Keratinocyte (primary cell): ENCODE measurements at regions not wholly inside any gene's neighbourhood (a gene's known extent, or its start where the extent isn't known, plus 50 kb on each side); places are given as distances from the start of the nearest gene placed in this dataset.
A peak's percentile ranks its signal among the peaks of the same experiment; 100 is the strongest.

Experiments
- DNase-seq: peaks from one replicate; pipeline ENCODE4 v3.0.0-alpha.2; 2011; ENCODE audit warnings: low read depth, missing footprints, low spot score
- FAIRE-seq: peaks from 2 replicates; lab custom pipeline; 2011; peaks lifted over from hg19 to GRCh38; lab: Jason Lieb, UNC
- H2AFZ ChIP-seq: 2 replicates; pipeline ENCODE4 v1.6.0; 2012; ENCODE audit warnings: low read length, control low read depth, inconsistent platforms; ENCODE audit not compliant: control insufficient read depth
- H3K27ac ChIP-seq: 2 replicates; pipeline ENCODE4 v1.5.1; 2011; ENCODE audit warnings: low read length; ENCODE audit not compliant: control insufficient read depth, insufficient read depth
- H3K27me3 ChIP-seq: 3 replicates; pipeline ENCODE4 v1.6.0; 2011; ENCODE audit warnings: low read length; ENCODE audit not compliant: control insufficient read depth, insufficient read depth; ENCODE audit errors: extremely low read depth
- H3K36me3 ChIP-seq, 2 experiments: 2 replicates in 1 of 2; 3 replicates in 1 of 2; pipeline ENCODE4 v1.5.1; 2011; ENCODE audit warnings: low read length in 2 of 2, mild to moderate bottlenecking in 1 of 2; ENCODE audit not compliant: control insufficient read depth in 2 of 2, insufficient read depth in 2 of 2; ENCODE audit errors: extremely low read depth in 1 of 2
- H3K4me1 ChIP-seq: 3 replicates; pipeline ENCODE4 v1.5.1; 2011; ENCODE audit warnings: low read length; ENCODE audit not compliant: control insufficient read depth, insufficient read depth; ENCODE audit errors: extremely low read depth
- H3K4me2 ChIP-seq: 3 replicates; pipeline ENCODE4 v1.6.0; 2011; ENCODE audit warnings: low read depth, low read length; ENCODE audit not compliant: control insufficient read depth, insufficient read depth; ENCODE audit errors: extremely low read depth
- H3K4me3 ChIP-seq, 3 experiments: fragments of 200-600 bp in 1 of 3; sonication (generic) in 1 of 3; 2 replicates in 2 of 3; 3 replicates in 1 of 3; pipeline ENCODE4 v1.5.1; 2011 to 2016; ENCODE audit warnings: low read length in 3 of 3, mild to moderate bottlenecking in 3 of 3, control low read depth in 2 of 3, inconsistent platforms in 1 of 3, low read depth in 1 of 3, mixed read lengths in 1 of 3, mixed run types in 1 of 3, moderate library complexity in 1 of 3; ENCODE audit not compliant: control insufficient read depth in 2 of 3, insufficient read depth in 2 of 3; ENCODE audit errors: extremely low read depth in 1 of 3
- H3K79me2 ChIP-seq: 2 replicates; pipeline ENCODE4 v1.6.0; 2012; ENCODE audit warnings: low read length; ENCODE audit not compliant: control insufficient read depth, insufficient read depth
- H3K9ac ChIP-seq: 3 replicates; pipeline ENCODE4 v1.6.0; 2011; ENCODE audit warnings: low read length; ENCODE audit not compliant: control insufficient read depth, insufficient read depth; ENCODE audit errors: extremely low read depth
- H3K9me1 ChIP-seq: 3 replicates; pipeline ENCODE4 v1.6.0; 2011; ENCODE audit warnings: low read length; ENCODE audit not compliant: control insufficient read depth, insufficient read depth; ENCODE audit errors: extremely low read depth
- H3K9me3 ChIP-seq: 2 replicates; pipeline ENCODE4 v1.5.1; 2012; ENCODE audit warnings: low read depth, low read length; ENCODE audit not compliant: control insufficient read depth
- H4K20me1 ChIP-seq: 3 replicates; pipeline ENCODE4 v1.6.0; 2011; ENCODE audit warnings: low read length; ENCODE audit not compliant: control insufficient read depth, insufficient read depth; ENCODE audit errors: extremely low read depth
- EZH2 ChIP-seq: IDR thresholded peaks from one replicate; pipeline ENCODE4 v1.6.1; 2012; ENCODE audit warnings: inconsistent platforms, mild to moderate bottlenecking, low read length, moderate library complexity
- dilution Hi-C: fragments of 300-500 bp; cut with MboI; formaldehyde crosslinking; loops from one replicate; pipeline ENCODE4 v1.7.0; 2020; ENCODE audit warnings: low sequenced_read_pairs; ENCODE audit not compliant: extremely low pct_ligation_motif_present
- TF ChIP-seq, protein P1 (sequence below), 3 experiments: IDR thresholded peaks in 1 of 3; conservative IDR thresholded peaks in 1 of 3; optimal IDR thresholded peaks in 1 of 3; 2 replicates in 2 of 3; 3 replicates in 1 of 3; pipeline versions ENCODE3 to v1.5.1; 2011; ENCODE audit warnings: low read length in 3 of 3, mild to moderate bottlenecking in 3 of 3, moderate library complexity in 2 of 3, control low read depth in 1 of 3, inconsistent platforms in 1 of 3; ENCODE audit not compliant: insufficient read depth in 2 of 3; ENCODE audit errors: extremely low read depth in 1 of 3

DNA sequence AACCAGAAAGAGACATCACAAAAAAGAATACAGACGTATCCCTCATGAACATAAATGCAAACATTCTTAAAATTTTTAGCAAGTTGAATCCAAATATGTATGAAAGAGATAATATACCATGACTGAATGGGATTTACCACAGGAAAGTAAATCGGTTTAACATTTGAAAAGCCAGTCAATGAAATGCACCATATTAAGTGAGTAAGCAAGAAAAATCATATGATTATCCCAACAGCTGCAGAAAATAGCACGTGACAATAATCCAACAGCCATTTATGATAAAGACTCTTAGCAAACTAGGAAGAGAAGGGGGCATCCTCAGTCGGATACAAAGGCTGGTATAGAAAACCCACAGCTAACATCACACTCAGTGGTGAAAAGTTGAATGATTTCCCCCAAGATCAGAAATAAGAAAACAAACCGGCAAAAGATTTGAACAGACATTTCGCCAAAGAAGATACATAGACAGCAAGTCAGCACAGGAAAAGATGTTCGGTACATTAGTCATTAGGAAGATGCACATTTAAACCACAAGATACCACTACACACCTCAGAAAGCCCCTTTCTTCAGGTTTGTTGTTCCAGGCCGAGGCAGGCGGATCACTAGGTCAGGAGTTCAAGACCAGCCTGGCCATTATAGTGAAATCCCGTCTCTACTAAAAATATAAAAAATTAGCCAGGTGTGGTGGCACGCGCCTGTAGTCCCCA, 144.3 kb downstream of the INHBB start:
- peak overlapping the region; percentile 71 for H3K4me2 ChIP-seq

DNA sequence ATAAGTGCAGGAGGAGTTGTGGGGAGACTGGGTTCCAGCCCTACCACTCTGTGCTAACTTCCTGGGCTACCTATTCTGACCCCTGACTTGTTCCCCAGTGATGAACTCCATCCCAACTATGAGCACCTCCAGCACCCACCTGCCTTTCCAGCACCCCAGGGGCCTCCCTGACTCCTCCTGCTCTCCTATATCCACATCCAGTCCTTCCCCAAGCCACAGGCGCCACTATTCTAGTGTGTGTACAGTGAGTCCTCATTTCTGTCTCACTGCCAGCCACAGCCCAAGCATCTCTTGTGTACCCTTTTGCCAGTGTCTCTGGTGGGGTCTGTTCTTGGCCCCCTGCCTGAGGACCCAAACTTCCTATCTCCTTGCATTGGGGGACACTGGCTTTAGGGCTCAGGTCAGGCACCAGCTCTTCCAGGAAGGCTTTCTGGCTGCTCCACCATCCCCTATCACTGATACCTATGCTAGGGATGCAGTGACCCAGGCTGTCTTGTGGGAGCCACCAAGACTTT, 145.2 kb downstream of the INHBB start:
- Histone ChIP-seq H3K79me2 (no peaks in the 10 kb centered on the region), H2AFZ (no peak overlapping the region), H3K9ac (no peak overlapping the region), H3K36me3 (no peaks in the 10 kb centered on the region), H3K9me3 (no peaks in the 10 kb centered on the region), H3K9me1 (no peaks in the 10 kb centered on the region), H4K20me1 (no peaks in the 10 kb centered on the region), H3K4me3 (no peak overlapping the region), H3K27ac (no peak overlapping the region), H3K4me2 (no peak overlapping the region), H3K27me3 (no peaks in the 10 kb centered on the region), H3K4me1 (peaks cover 9% of the 10 kb centered on the region)
- DNase-seq, result no peak
- TF ChIP-seq, protein P1, sequence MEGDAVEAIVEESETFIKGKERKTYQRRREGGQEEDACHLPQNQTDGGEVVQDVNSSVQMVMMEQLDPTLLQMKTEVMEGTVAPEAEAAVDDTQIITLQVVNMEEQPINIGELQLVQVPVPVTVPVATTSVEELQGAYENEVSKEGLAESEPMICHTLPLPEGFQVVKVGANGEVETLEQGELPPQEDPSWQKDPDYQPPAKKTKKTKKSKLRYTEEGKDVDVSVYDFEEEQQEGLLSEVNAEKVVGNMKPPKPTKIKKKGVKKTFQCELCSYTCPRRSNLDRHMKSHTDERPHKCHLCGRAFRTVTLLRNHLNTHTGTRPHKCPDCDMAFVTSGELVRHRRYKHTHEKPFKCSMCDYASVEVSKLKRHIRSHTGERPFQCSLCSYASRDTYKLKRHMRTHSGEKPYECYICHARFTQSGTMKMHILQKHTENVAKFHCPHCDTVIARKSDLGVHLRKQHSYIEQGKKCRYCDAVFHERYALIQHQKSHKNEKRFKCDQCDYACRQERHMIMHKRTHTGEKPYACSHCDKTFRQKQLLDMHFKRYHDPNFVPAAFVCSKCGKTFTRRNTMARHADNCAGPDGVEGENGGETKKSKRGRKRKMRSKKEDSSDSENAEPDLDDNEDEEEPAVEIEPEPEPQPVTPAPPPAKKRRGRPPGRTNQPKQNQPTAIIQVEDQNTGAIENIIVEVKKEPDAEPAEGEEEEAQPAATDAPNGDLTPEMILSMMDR (optimal IDR thresholded peaks at IDR 0.05 in 1 of 3, IDR thresholded peaks at IDR 0.05 in 1 of 3, conservative IDR thresholded peaks at IDR 0.05 in 1 of 3; ENCODE audit: extremely low read depth in 1 of 3, insufficient read depth in 2 of 3, low read length in 3 of 3), result no peak
- no peak for TF ChIP-seq EZH2
- FAIRE-seq, result no peak
- dilution Hi-C loops, result no loop called here

More for the DNA sequence above, 144.3 kb downstream of the INHBB start:
- H3K9me1 ChIP-seq, result no peaks in the 10 kb centered on the region
- FAIRE-seq, result peak; percentile 87
- H3K9me3 ChIP-seq, result no peaks in the 10 kb centered on the region
- H3K9ac ChIP-seq, result no peak overlapping the region
- H3K36me3 ChIP-seq, result no peaks in the 10 kb centered on the region
- peak overlapping the region; percentile 65 for H3K27ac ChIP-seq
- no peak overlapping the region for H3K4me3 ChIP-seq
- H3K4me1 ChIP-seq, result peaks cover 9% of the 10 kb centered on the region
- peak overlapping the region; percentile 77 for H2AFZ ChIP-seq
- H3K79me2 ChIP-seq, result no peaks in the 10 kb centered on the region
- TF ChIP-seq, protein P1 (optimal IDR thresholded peaks at IDR 0.05 in 1 of 3, IDR thresholded peaks at IDR 0.05 in 1 of 3, conservative IDR thresholded peaks at IDR 0.05 in 1 of 3; ENCODE audit: extremely low read depth in 1 of 3, insufficient read depth in 2 of 3, low read length in 3 of 3), result no peak
- TF ChIP-seq EZH2, result no peak
- dilution Hi-C loops, result no loop called here
- peak; percentile 66 for DNase-seq
- H3K27me3 ChIP-seq, result no peaks in the 10 kb centered on the region
- no peaks in the 10 kb centered on the region for H4K20me1 ChIP-seq
